Astrocyte of the spinal cord (primary cell): ENCODE measurements at regions not wholly inside any gene's neighbourhood (a gene's known extent, or its start where the extent isn't known, plus 50 kb on each side); places are given as distances from the start of the nearest gene placed in this dataset.
"Not testable (repeated sequence)": the region's sequence is repeated elsewhere in the genome, so short reads cannot be mapped to it uniquely, and the experiment has no call there.

Experiments
- DNase-seq: peaks from one replicate; pipeline ENCODE4 v3.0.0; 2011; ENCODE audit warnings: low read depth, low spot score
- H3K4me3 ChIP-seq: 2 replicates; pipeline ENCODE4 v1.5.1; 2011; ENCODE audit warnings: low read depth, mild to moderate bottlenecking, low read length, moderate library complexity
- in situ Hi-C: cut with HindIII; loops from 2 replicates; pipeline ENCODE4 v1.10.0; 2017; ENCODE audit warnings: low sequenced_read_pairs
- TF ChIP-seq, protein P1 (sequence below): IDR thresholded peaks from 2 replicates; pipeline ENCODE4 v1.5.1; 2012; ENCODE audit warnings: low read depth, mild to moderate bottlenecking, low read length, inconsistent platforms

DNA sequence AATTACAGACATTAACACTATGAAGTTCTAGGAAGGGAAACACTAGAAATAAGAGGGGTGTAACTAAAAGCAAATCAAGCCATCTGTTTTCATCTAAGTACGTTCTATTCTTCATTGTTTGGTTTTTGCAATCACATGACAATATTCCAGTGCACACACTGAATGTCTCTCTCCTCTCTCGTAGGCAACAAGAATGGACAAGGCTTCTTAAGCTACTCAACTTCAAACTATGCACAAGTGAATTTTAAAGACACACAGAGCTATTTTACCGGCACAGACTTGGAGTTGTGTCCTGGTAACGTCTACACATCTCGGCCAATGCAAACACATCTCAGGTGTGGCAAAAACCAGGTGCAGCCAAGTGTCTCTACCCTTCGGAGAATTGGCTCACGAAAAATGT is 173.3 kb downstream of the PRKX start:
- no peak overlapping the region for H3K4me3 ChIP-seq
- TF ChIP-seq, protein P1, sequence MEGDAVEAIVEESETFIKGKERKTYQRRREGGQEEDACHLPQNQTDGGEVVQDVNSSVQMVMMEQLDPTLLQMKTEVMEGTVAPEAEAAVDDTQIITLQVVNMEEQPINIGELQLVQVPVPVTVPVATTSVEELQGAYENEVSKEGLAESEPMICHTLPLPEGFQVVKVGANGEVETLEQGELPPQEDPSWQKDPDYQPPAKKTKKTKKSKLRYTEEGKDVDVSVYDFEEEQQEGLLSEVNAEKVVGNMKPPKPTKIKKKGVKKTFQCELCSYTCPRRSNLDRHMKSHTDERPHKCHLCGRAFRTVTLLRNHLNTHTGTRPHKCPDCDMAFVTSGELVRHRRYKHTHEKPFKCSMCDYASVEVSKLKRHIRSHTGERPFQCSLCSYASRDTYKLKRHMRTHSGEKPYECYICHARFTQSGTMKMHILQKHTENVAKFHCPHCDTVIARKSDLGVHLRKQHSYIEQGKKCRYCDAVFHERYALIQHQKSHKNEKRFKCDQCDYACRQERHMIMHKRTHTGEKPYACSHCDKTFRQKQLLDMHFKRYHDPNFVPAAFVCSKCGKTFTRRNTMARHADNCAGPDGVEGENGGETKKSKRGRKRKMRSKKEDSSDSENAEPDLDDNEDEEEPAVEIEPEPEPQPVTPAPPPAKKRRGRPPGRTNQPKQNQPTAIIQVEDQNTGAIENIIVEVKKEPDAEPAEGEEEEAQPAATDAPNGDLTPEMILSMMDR = no peak
- DNase-seq = no peak
- in situ Hi-C loops = no loop called here

DNA sequence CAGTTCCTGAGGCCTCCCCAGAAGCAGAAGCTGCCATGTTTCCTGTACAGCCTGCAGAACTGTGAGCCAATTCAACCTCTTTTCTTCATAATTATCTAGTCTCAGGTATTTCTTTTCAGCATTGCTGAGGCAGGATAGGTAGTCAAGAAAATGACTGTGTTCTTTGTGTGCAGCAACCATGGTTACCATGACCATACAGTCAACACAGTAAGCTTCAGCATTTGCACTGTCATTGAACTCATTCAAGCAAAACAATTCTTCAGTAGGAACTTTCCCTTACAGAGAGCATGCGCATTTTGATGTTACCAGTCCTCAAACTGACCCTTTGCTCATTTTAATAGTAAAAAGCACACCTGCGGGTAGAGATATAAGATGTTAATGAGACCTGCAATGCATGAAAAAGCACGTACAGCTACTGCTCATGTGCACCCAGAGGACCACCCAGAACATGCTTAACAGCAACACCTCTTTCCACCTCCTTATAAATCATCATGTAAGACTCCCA is 180.8 kb downstream of the PRKX start:
- in situ Hi-C loops = no loop called here
- DNase-seq = no peak

DNA sequence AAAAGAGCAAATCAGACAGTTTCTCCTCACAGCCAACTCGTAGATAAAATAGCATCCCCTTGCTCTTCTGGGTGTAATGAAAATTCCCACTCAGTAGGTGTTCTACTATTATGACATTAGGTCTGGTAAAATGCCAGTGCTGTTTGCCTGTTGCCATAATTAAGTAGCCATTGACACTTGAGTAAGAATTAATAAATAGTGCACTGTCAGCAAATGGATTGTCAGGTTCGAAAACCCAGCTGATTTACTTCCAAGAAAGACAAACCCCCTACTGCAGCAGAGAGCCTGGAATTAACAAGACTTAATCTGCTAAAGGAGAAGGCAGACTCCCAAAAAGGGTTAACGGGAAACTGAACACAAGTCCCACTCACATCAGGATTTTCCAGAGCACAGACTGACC is 182.0 kb downstream of the PRKX start:
- DNase-seq, in situ Hi-C loops, H3K4me3 ChIP-seq: not testable (repeated sequence)

More for the DNA sequence above, 180.8 kb downstream of the PRKX start:
- no peak overlapping the region for H3K4me3 ChIP-seq
- TF ChIP-seq, protein P1 = no peak

DNA sequence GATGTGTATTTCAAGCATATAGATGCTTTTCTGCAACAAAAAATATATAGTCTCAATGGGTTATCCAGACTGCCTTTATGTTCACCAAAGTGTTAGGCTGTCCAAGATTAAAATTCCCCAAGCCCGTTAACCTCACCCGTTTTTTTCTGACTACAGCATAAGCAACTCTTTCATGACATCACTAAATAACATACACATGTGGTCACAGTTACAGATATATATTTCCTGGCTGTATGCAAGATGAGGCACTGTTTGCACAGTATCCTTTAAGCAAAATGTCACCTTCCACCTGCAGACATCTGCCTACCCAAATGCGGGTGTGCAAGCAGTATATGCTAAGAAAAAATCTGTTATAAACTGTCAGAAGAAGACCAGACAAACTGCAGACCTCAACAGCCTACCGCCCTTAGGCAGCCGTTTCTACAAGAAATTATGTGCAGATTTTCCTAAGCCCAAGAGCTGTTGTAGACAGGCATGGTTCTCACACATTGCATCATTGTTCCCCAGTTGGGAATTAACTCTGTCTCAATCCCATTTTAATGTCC is 183.1 kb upstream of the MXRA5 start:
- TF ChIP-seq, protein P1 = no peak
- DNase-seq = no peak
- no peak overlapping the region for H3K4me3 ChIP-seq
- in situ Hi-C loops = no loop called here

DNA sequence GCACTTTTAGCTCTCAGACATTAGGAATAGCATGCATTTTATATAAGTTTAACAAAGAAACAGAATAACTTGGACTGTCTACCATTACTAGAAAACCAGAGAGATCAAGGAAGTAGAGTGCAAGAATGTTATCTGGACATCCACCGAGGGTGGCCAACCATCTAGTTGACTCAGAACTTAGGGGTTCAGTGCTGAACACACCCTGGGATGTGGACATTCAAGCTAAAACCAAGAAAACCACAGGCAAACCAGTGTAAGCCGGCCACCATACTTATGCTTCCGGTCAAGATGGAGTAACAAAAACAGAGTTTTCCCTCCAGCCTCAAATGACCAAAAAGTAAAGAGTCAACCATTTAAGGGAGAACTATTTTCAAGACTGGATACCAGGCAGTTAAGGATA is 181.4 kb upstream of the MXRA5 start:
- TF ChIP-seq, protein P1 = no peak
- in situ Hi-C loops = no loop called here
- no peak for DNase-seq
- no peak overlapping the region for H3K4me3 ChIP-seq

DNA sequence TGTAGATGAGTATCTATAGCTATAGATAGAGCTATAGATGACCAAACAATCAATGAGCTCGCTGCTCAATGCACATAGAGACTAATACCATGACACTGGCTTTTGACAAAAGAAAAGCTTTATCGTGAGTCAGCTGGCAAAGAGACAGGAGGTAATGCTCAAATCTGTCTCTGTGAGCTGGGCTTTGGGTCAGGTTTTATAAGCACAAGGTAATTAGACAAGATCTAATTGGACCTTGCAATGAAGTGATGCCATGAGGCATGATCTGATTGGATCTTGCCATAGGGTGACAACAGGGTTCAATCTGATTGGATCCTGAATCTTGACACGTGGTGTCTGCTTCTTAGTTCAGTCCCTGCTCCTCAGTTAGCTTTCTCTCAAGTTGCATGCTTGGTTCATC is 180.7 kb upstream of the MXRA5 start:
- in situ Hi-C loops = no loop called here
- TF ChIP-seq, protein P1 = no peak
- DNase-seq = no peak

DNA sequence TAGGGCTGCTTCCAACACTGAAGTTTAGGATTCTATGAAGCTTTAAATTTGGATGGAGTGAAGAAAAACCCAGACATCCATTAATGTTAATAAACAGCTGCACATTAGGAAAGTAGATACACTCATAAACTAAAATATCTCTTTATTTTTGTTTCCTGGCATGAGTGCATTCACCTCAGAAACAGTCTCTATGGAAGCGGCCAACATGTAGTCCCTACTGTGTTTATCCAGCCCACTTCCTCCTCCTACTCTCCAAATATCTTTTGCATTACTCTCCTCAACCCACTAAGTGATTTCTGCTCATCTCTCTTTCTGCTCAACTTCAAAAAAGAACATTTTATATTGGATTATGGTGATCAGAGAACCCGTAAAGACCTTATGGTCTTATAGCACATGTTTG is 180.3 kb upstream of the MXRA5 start:
- DNase-seq = peak; percentile 26
- TF ChIP-seq, protein P1 = no peak
- H3K4me3 ChIP-seq = no peak overlapping the region
- in situ Hi-C loops = no loop called here

More for the DNA sequence above, 180.7 kb upstream of the MXRA5 start:
- H3K4me3 ChIP-seq = no peak overlapping the region
